CD4-positive, alpha-beta T cell (primary cell): ENCODE measurements at regions not wholly inside any gene's neighbourhood (a gene's known extent, or its start where the extent isn't known, plus 50 kb on each side); places are given as distances from the start of the nearest gene placed in this dataset.

Experiments
- ATAC-seq: fragments of 200-7000 bp; cut with Tn5 transposase; one replicate; pipeline ENCODE4 v1.10.0; 2022; ENCODE audit warnings: mild to moderate bottlenecking; ENCODE audit not compliant: poor library complexity
- CTCF ChIA-PET: fragments of 350-600 bp; sonication (Branson Sonifier 250); formaldehyde crosslinking; loops from one replicate; lab custom pipeline; 2021; ENCODE audit warnings: antibody characterized with exemption, inconsistent platforms; lab: Charles Lee
- POLR2A ChIA-PET: fragments of 350-600 bp; sonication (Branson Sonifier 250); formaldehyde crosslinking; loops from one replicate; lab custom pipeline; 2021; ENCODE audit warnings: antibody characterized with exemption, inconsistent platforms; lab: Charles Lee
- DNase-seq, 14 experiments: peaks; one replicate each; pipeline ENCODE4 v3.0.0-alpha.2; 2013 to 2020; ENCODE audit warnings: mixed read lengths in 2 of 14
- H3K27ac ChIP-seq, 2 donors: one replicate each; pipeline versions ENCODE4 v1.5.1 to v1.7.0; 2013; ENCODE audit warnings: low read length in 2 of 2, low read depth in 1 of 2, mild to moderate bottlenecking in 1 of 2
- H3K27me3 ChIP-seq, 2 experiments: 1 replicate in 1 of 2; 2 replicates in 1 of 2; pipeline versions ENCODE4 v1.6.1 to v1.7.0; 2013; ENCODE audit warnings: low read length in 2 of 2, control low read depth in 1 of 2, mild to moderate bottlenecking in 1 of 2, moderate library complexity in 1 of 2; ENCODE audit not compliant: insufficient read depth in 2 of 2, control insufficient read depth in 1 of 2
- H3K36me3 ChIP-seq: one replicate; pipeline ENCODE4 v1.6.1; 2013; ENCODE audit warnings: low read length, control low read depth; ENCODE audit not compliant: insufficient read depth
- H3K4me1 ChIP-seq: one replicate; pipeline ENCODE4 v1.6.1; 2013; ENCODE audit warnings: low read length, control low read depth; ENCODE audit not compliant: insufficient read depth
- H3K4me3 ChIP-seq: one replicate; pipeline ENCODE4 v1.5.1; 2013; ENCODE audit warnings: mild to moderate bottlenecking, low read length, moderate library complexity
- H3K9me3 ChIP-seq, 2 experiments: 1 replicate in 1 of 2; 2 replicates in 1 of 2; pipeline versions ENCODE4 v1.6.1 to v1.7.0; 2013; ENCODE audit warnings: low read length in 2 of 2, mild to moderate bottlenecking in 2 of 2, control low read depth in 1 of 2, moderate library complexity in 1 of 2; ENCODE audit not compliant: control insufficient read depth in 1 of 2, insufficient read depth in 1 of 2
- H3K27ac Mint-ChIP-seq: one replicate; pipeline ENCODE4 v1.8.0; 2020; ENCODE audit warnings: mixed read lengths
- H3K27me3 Mint-ChIP-seq: one replicate; pipeline ENCODE4 v1.8.0; 2021; ENCODE audit warnings: mixed read lengths
- H3K36me3 Mint-ChIP-seq: one replicate; pipeline ENCODE4 v1.8.0; 2021; ENCODE audit warnings: low read depth, mixed read lengths
- H3K4me1 Mint-ChIP-seq: one replicate; pipeline ENCODE4 v1.8.0; 2021; ENCODE audit warnings: low read depth, mixed read lengths
- H3K4me3 Mint-ChIP-seq: one replicate; pipeline ENCODE4 v1.8.0; 2020; ENCODE audit warnings: mild to moderate bottlenecking, mixed read lengths
- H3K9me3 Mint-ChIP-seq: one replicate; pipeline ENCODE4 v1.8.0; 2020; ENCODE audit warnings: mixed read lengths
- CTCF ChIP-seq: fragments of 200-600 bp; IDR thresholded peaks from one replicate; pipeline ENCODE4 v1.8.0; 2022; ENCODE audit warnings: antibody characterized with exemption, mild to moderate bottlenecking
- intact Hi-C, 2 experiments: fragments of 100-400 bp; cut with DNase I in 1 of 2; cut with micrococcal nuclease in 1 of 2; formaldehyde crosslinking; loops; one replicate each; pipeline versions ENCODE4 v1.15.1 to v1.9.0; 2023 to 2025; cut with DNase I, micrococcal nuclease

DNA sequence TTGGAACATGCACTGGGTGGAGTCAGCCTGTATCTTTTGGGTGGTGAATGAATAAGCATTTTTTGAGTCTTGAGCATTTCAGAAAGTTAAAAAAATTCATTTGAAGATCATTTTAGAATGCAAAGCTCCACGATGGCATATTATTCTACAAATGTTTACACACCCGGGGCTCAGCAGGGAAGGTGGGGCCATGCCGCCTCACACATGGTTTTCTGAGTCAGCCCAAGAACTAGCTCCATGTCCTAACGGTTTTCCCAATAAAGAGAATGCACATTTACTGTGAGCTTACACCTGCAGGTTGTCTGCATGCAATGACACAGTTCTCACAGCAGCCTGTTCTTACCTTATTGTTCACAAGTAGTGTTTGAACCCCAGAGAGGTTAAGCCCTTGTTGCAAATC is 670.3 kb downstream of the GALR1 start:
- no peaks in the 10 kb centered on the region for H3K27me3 Mint-ChIP-seq
- DNase-seq (no peak), ATAC-seq (no peak)
- H3K4me3 Mint-ChIP-seq: no peak overlapping the region
- no peaks in the 10 kb centered on the region for H3K27me3 ChIP-seq
- no peak overlapping the region for H3K27ac Mint-ChIP-seq
- no peaks in the 10 kb centered on the region for H3K36me3 Mint-ChIP-seq
- ChIA-PET CTCF (no interaction called here), POLR2A (no interaction called here)
- no peaks in the 10 kb centered on the region for H3K4me1 Mint-ChIP-seq
- H3K9me3 ChIP-seq: no peaks in the 10 kb centered on the region
- no peak for TF ChIP-seq CTCF
- H3K36me3 ChIP-seq: no peaks in the 10 kb centered on the region
- no peak overlapping the region for H3K4me3 ChIP-seq
- no peaks in the 10 kb centered on the region for H3K4me1 ChIP-seq
- intact Hi-C loops: no loop called here
- H3K9me3 Mint-ChIP-seq: no peaks in the 10 kb centered on the region
- no peak overlapping the region for H3K27ac ChIP-seq

DNA sequence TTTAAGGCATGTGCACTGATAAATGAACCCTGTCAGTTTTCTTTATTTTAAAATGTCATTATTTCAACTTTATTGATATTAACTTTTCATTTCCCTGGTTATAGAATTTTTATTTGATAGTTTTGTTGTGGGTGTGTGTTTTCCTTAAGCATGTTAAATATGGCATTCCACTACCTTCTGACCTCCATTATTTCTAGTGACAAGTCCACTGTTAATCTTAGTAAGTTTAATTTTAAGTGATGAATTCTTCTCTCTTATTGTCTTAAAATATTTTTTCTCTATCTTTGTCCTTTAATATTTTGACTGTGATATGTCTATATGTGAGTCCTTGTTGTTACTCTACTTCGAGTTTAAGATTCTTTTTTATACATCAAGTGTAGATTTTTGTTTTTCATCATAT is 685.7 kb downstream of the GALR1 start:
- Mint-ChIP-seq H3K4me3 (no peak overlapping the region), H3K27ac (no peak overlapping the region), H3K27me3 (no peaks in the 10 kb centered on the region), H3K9me3 (no peaks in the 10 kb centered on the region), H3K36me3 (no peaks in the 10 kb centered on the region), H3K4me1 (no peaks in the 10 kb centered on the region)
- ATAC-seq (no peak), DNase-seq (no peak)
- Histone ChIP-seq H3K4me3 (no peak overlapping the region), H3K4me1 (no peaks in the 10 kb centered on the region), H3K27ac (no peak overlapping the region), H3K27me3 (no peaks in the 10 kb centered on the region), H3K36me3 (no peaks in the 10 kb centered on the region), H3K9me3 (peaks cover 0 to 3% of the 10 kb centered on the region in 2 experiments)
- intact Hi-C loops: no loop called here
- CTCF ChIA-PET: no interaction called here
- POLR2A ChIA-PET: no interaction called here
- no peak for TF ChIP-seq CTCF

- Mint-ChIP-seq H3K4me1 (no peaks in the 10 kb centered on the region), H3K27ac (no peak overlapping the region), H3K36me3 (no peaks in the 10 kb centered on the region), H3K4me3 (no peak overlapping the region), H3K27me3 (peaks cover 6% of the 10 kb centered on the region), H3K9me3 (no peaks in the 10 kb centered on the region)
- DNase-seq (no peak), ATAC-seq (no peak)
- no peak overlapping the region for H3K4me3 ChIP-seq
- ChIA-PET POLR2A (no interaction called here), CTCF (no interaction called here)
- intact Hi-C loops: no loop called here
- no peaks in the 10 kb centered on the region for H3K4me1 ChIP-seq
- no peak overlapping the region for H3K27ac ChIP-seq
- no peaks in the 10 kb centered on the region for H3K27me3 ChIP-seq
- peaks cover 0 to 6% of the 10 kb centered on the region in 2 experiments for H3K9me3 ChIP-seq
- H3K36me3 ChIP-seq: no peaks in the 10 kb centered on the region
- TF ChIP-seq CTCF: no peak
Observed at GRCh38 chr18:77940566-77940965, 690.9 kb downstream of the GALR1 start.
